A549 (cell line): ENCODE measurements at regions not wholly inside any gene's neighbourhood (a gene's known extent, or its start where the extent isn't known, plus 50 kb on each side); places are given as distances from the start of the nearest gene placed in this dataset.
"Not testable (repeated sequence)": the region's sequence is repeated elsewhere in the genome, so short reads cannot be mapped to it uniquely, and the experiment has no call there.

Experiments
- ATAC-seq, 2 experiments: fragments of 200-7000 bp in 1 of 2; fragments of >200 bp in 1 of 2; cut with Nextera tagmentation in 1 of 2; cut with Tn5 transposase in 1 of 2; 3 replicates each; pipeline versions ENCODE4 v1.8.0 to v1.9.1; 2018 to 2020; ENCODE audit warnings: mild to moderate bottlenecking in 1 of 2, moderate library complexity in 1 of 2
- CTCF ChIA-PET: fragments of 300-600 bp; sonication (Branson Sonifier 250); formaldehyde crosslinking; extraction: SDS; loops from one replicate; lab custom pipeline; 2021; ENCODE audit warnings: antibody characterized with exemption, inconsistent platforms; lab: Yijun Ruan, JAX
- POLR2A ChIA-PET: fragments of 350-600 bp; formaldehyde crosslinking; extraction: SDS; loops from one replicate; lab custom pipeline; 2021; ENCODE audit warnings: antibody characterized with exemption, inconsistent platforms; lab: Yijun Ruan, JAX
- DNase-seq, 2 experiments: peaks; one replicate each; pipeline versions ENCODE4 v3.0.0 to v3.0.0-alpha.2; 2011 to 2016; ENCODE audit warnings: low read depth in 1 of 2, low spot score in 1 of 2
- FAIRE-seq: peaks from 2 replicates; lab custom pipeline; 2011; peaks lifted over from hg19 to GRCh38; lab: Jason Lieb, UNC
- H3K27ac ChIP-seq, 2 experiments: fragments of >200 bp; sonication (Bioruptor Twin); formaldehyde crosslinking; 3 replicates each; pipeline ENCODE4 v1.5.1; 2016 to 2017
- H3K4me1 ChIP-seq: fragments of >200 bp; sonication (Bioruptor Twin); formaldehyde crosslinking; 3 replicates; pipeline ENCODE4 v1.6.1; 2016
- H3K4me2 ChIP-seq: fragments of >200 bp; sonication (Bioruptor Twin); formaldehyde crosslinking; 3 replicates; pipeline ENCODE4 v1.6.1; 2016
- H3K4me3 ChIP-seq: fragments of >200 bp; sonication (Bioruptor Twin); formaldehyde crosslinking; 3 replicates; pipeline ENCODE4 v1.5.1; 2016
- H3K9me3 ChIP-seq: fragments of >200 bp; sonication (Bioruptor Twin); formaldehyde crosslinking; 3 replicates; pipeline ENCODE4 v1.6.1; 2016
- ATOH8 ChIP-seq: fragments of 250-450 bp; sonication (Bioruptor Pico); IDR thresholded peaks from 2 replicates; pipeline ENCODE4 v1.5.0; 2020; ENCODE audit warnings: low read depth, mild to moderate bottlenecking, moderate library complexity
- BCL3 ChIP-seq: fragments of >200 bp; sonication (Bioruptor Twin); formaldehyde crosslinking; IDR thresholded peaks from 3 replicates; pipeline ENCODE4 v1.6.1; 2016
- CEBPB ChIP-seq, 2 experiments: fragments of >200 bp in 1 of 2; sonication (Bioruptor Twin) in 1 of 2; formaldehyde crosslinking in 1 of 2; IDR thresholded peaks; 2 replicates each; pipeline ENCODE4 v1.6.1; 2012 to 2016
- CHD4 ChIP-seq: fragments of 200-600 bp; sonication (generic); IDR thresholded peaks from 2 replicates; pipeline ENCODE4 v1.6.1; 2016; ENCODE audit warnings: antibody characterized with exemption, mild to moderate bottlenecking, borderline replicate concordance
- EHMT2 ChIP-seq: fragments of 200-600 bp; sonication (generic); IDR thresholded peaks from 2 replicates; pipeline ENCODE4 v1.6.1; 2016; ENCODE audit warnings: antibody characterized with exemption, low read depth, mild to moderate bottlenecking, moderate library complexity
- FOSB ChIP-seq: fragments of 250-450 bp; sonication (Bioruptor Pico); IDR thresholded peaks from 2 replicates; pipeline ENCODE4 v1.5.0; 2020; ENCODE audit warnings: mild to moderate bottlenecking, moderate library complexity
- FOXS1 ChIP-seq: fragments of 250-450 bp; sonication (Bioruptor Pico); IDR thresholded peaks from 2 replicates; pipeline ENCODE4 v1.5.0; 2020; ENCODE audit warnings: mild to moderate bottlenecking, moderate library complexity
- HDAC2 ChIP-seq: fragments of 200-600 bp; sonication (generic); IDR thresholded peaks from 2 replicates; pipeline ENCODE4 v1.6.1; 2016
- HEYL ChIP-seq: fragments of 250-450 bp; sonication (Bioruptor Pico); IDR thresholded peaks from 2 replicates; pipeline ENCODE4 v1.8.0; 2021; ENCODE audit warnings: mild to moderate bottlenecking, moderate library complexity
- HOXB13 ChIP-seq: fragments of 250-450 bp; sonication (Bioruptor Pico); IDR thresholded peaks from 2 replicates; pipeline ENCODE4 v1.5.0; 2020; ENCODE audit warnings: low read depth, mild to moderate bottlenecking, moderate library complexity
- JUN ChIP-seq, 2 experiments: fragments of >200 bp; sonication (Bioruptor Twin); formaldehyde crosslinking; IDR thresholded peaks; 2 replicates in 1 of 2; 3 replicates in 1 of 2; pipeline ENCODE4 v1.6.1; 2016 to 2017
- JUNB ChIP-seq: fragments of >200 bp; sonication (Bioruptor Twin); formaldehyde crosslinking; IDR thresholded peaks from 2 replicates; pipeline ENCODE4 v1.6.1; 2016
- KDM5A ChIP-seq: fragments of 200-600 bp; sonication (generic); IDR thresholded peaks from 2 replicates; pipeline ENCODE4 v1.6.1; 2016; ENCODE audit warnings: antibody characterized with exemption, mild to moderate bottlenecking
- MAFK ChIP-seq: fragments of 450-650 bp; IDR thresholded peaks from 2 replicates; pipeline ENCODE4 v1.6.1; 2014; ENCODE audit not compliant: partially characterized antibody
- MAX ChIP-seq: IDR thresholded peaks from 2 replicates; pipeline ENCODE4 v1.6.1; 2012
- MYC ChIP-seq: IDR thresholded peaks from 2 replicates; pipeline ENCODE4 v1.6.1; 2012; ENCODE audit warnings: mild to moderate bottlenecking, inconsistent platforms, low read length, improper control_type of control experiment, borderline replicate concordance
- PBX3 ChIP-seq: IDR thresholded peaks from 2 replicates; pipeline ENCODE4 v1.6.1; 2012
- POLR2AphosphoS2 ChIP-seq: conservative IDR thresholded peaks from 2 replicates; pipeline ENCODE4 v1.6.1; 2012; ENCODE audit warnings: low read length, improper control_type of control experiment, inconsistent platforms
- RAD21 ChIP-seq, 2 experiments: fragments of >200 bp in 1 of 2; sonication (Bioruptor Twin) in 1 of 2; formaldehyde crosslinking in 1 of 2; IDR thresholded peaks in 1 of 2; conservative IDR thresholded peaks in 1 of 2; 2 replicates in 1 of 2; 3 replicates in 1 of 2; pipeline ENCODE4 v1.6.1; 2012 to 2018; ENCODE audit warnings: inconsistent platforms in 1 of 2
- RARB ChIP-seq: fragments of 250-450 bp; sonication (Bioruptor Pico); IDR thresholded peaks from 2 replicates; pipeline ENCODE4 v1.8.0; 2021; ENCODE audit warnings: mild to moderate bottlenecking, moderate library complexity
- RCOR1 ChIP-seq: fragments of 150-350 bp; IDR thresholded peaks from 2 replicates; pipeline ENCODE4 v1.6.1; 2014; ENCODE audit warnings: antibody characterized with exemption, low read length, low read depth
- REST ChIP-seq: fragments of 200-600 bp; sonication (generic); IDR thresholded peaks from 2 replicates; pipeline ENCODE4 v1.6.1; 2016; ENCODE audit warnings: antibody characterized with exemption, mild to moderate bottlenecking, moderate library complexity
- SMC3 ChIP-seq: fragments of >200 bp; sonication (Bioruptor Twin); formaldehyde crosslinking; IDR thresholded peaks from 3 replicates; pipeline ENCODE4 v1.6.1; 2018; ENCODE audit warnings: inconsistent platforms
- SREBF2 ChIP-seq: fragments of 450-650 bp; IDR thresholded peaks from 2 replicates; pipeline ENCODE4 v1.6.1; 2014; ENCODE audit warnings: mild to moderate bottlenecking, moderate library complexity
- USF2 ChIP-seq: fragments of 450-650 bp; IDR thresholded peaks from 2 replicates; pipeline ENCODE4 v1.6.1; 2014; ENCODE audit warnings: antibody characterized with exemption
- WGBS: methylation state at CpG from one replicate; pipeline ENCODE4 v1.1.6; 2017; ENCODE audit errors: missing lambda C conversion rate; 5-methylcytosine and 5-hydroxymethylcytosine counted together

- Histone ChIP-seq H3K9me3 (no peaks in the 10 kb centered on the region), H3K4me1 (no peaks in the 10 kb centered on the region), H3K4me2 (no peak overlapping the region), H3K4me3 (no peak overlapping the region), H3K27ac (no peak overlapping the region)
- FAIRE-seq (no peak), DNase-seq (no peak), ATAC-seq (no peak)
- CTCF ChIA-PET, result interaction anchor here (1.0 kb wide), 1 partner anchor 66 kb away, joined by 3 read pairs; no protein-coding TSS in a partner anchor
- TF ChIP-seq JUNB, result no peak
- no peak for TF ChIP-seq SMC3
- TF ChIP-seq MAFK, result no peak
- POLR2A ChIA-PET, result no interaction called here
Measured at GRCh38 chr5:97297704-97298091, 114.7 kb upstream of the RIOK2 start.

- H3K27ac ChIP-seq, H3K4me1 ChIP-seq, DNase-seq, H3K4me3 ChIP-seq, POLR2A ChIA-PET, H3K4me2 ChIP-seq, FAIRE-seq, ATAC-seq, H3K9me3 ChIP-seq: not testable (repeated sequence)
- CTCF ChIA-PET, result interaction anchor here (0.7 kb wide), 1 partner anchor 18 kb away, joined by 3 read pairs; no protein-coding TSS in a partner anchor
- WGBS, result 30% methylated on average over 8 of the region's 16 CpGs
Measured at GRCh38 chr5:97301181-97301580, 118.1 kb upstream of the RIOK2 start.

GRCh38 chr5:97338729-97339128, 155.7 kb upstream of the RIOK2 start:
- DNase-seq, result no peak
- H3K4me3 ChIP-seq, result no peak overlapping the region
- 17% methylated on average over 1 of the region's 1 CpG for WGBS
- TF ChIP-seq HOXB13 (CRISPR knock-in tag) (no peak), RAD21 (conservative IDR thresholded peaks at IDR 0.05 in 1 of 2, IDR thresholded peaks at IDR 0.05 in 1 of 2) (no peak), JUN (IDR thresholded peaks at IDR 0.05) (no peak), MAX (no peak), BCL3 (no peak), HEYL (no peak), HDAC2 (no peak), CHD4 (no peak), JUNB (no peak), FOXS1 (CRISPR knock-in tag) (no peak), PBX3 (no peak)
- TF ChIP-seq, all 56 proteins: peak for 0
- no peaks in the 10 kb centered on the region for H3K9me3 ChIP-seq
- POLR2A ChIA-PET, result no interaction called here
- ATAC-seq, result no peak
- no peak for FAIRE-seq
- H3K27ac ChIP-seq, result no peak overlapping the region
- no peaks in the 10 kb centered on the region for H3K4me1 ChIP-seq
- CTCF ChIA-PET, result no interaction called here
- no peak overlapping the region for H3K4me2 ChIP-seq

GRCh38 chr5:97355775-97356174, 172.7 kb upstream of the RIOK2 start:
- ChIA-PET CTCF (no interaction called here), POLR2A (no interaction called here)
- no peak for DNase-seq
- H3K4me3 ChIP-seq, result no peak overlapping the region
- no peak overlapping the region for H3K27ac ChIP-seq
- H3K4me1 ChIP-seq, result no peaks in the 10 kb centered on the region
- H3K9me3 ChIP-seq, result no peaks in the 10 kb centered on the region
- FAIRE-seq, result no peak
- ATAC-seq, result no peak
- no peak overlapping the region for H3K4me2 ChIP-seq
- WGBS, result 11% methylated on average over 3 of the region's 4 CpGs
- TF ChIP-seq KDM5A (no peak), CEBPB (IDR thresholded peaks at IDR 0.05) (no peak), EHMT2 (no peak), SREBF2 (no peak), RAD21 (conservative IDR thresholded peaks at IDR 0.05 in 1 of 2, IDR thresholded peaks at IDR 0.05 in 1 of 2) (no peak), USF2 (no peak), POLR2AphosphoS2 (no peak), MYC (no peak), FOSB (CRISPR knock-in tag) (no peak), RCOR1 (no peak), RARB (CRISPR knock-in tag) (no peak), ATOH8 (no peak), JUN (IDR thresholded peaks at IDR 0.05) (no peak), FOXS1 (CRISPR knock-in tag) (no peak), REST (no peak)
